ENCODE measurements at regions not wholly inside any gene's neighbourhood (a gene's known extent, or its start where the extent isn't known, plus 50 kb on each side); places are given as distances from the start of the nearest gene placed in this dataset.

GRCh38 chr5:13997514-13997913, 53.0 kb upstream of the DNAH5 start:
- TF ChIP-seq, protein P1, sequence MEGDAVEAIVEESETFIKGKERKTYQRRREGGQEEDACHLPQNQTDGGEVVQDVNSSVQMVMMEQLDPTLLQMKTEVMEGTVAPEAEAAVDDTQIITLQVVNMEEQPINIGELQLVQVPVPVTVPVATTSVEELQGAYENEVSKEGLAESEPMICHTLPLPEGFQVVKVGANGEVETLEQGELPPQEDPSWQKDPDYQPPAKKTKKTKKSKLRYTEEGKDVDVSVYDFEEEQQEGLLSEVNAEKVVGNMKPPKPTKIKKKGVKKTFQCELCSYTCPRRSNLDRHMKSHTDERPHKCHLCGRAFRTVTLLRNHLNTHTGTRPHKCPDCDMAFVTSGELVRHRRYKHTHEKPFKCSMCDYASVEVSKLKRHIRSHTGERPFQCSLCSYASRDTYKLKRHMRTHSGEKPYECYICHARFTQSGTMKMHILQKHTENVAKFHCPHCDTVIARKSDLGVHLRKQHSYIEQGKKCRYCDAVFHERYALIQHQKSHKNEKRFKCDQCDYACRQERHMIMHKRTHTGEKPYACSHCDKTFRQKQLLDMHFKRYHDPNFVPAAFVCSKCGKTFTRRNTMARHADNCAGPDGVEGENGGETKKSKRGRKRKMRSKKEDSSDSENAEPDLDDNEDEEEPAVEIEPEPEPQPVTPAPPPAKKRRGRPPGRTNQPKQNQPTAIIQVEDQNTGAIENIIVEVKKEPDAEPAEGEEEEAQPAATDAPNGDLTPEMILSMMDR (IDR thresholded peaks at IDR 0.05; ENCODE audit: borderline replicate concordance, insufficient read depth, low read depth, low read length): no peak
- H3K4me3 ChIP-seq (ENCODE audit: low read depth, low read length): no peak overlapping the region

DNA sequence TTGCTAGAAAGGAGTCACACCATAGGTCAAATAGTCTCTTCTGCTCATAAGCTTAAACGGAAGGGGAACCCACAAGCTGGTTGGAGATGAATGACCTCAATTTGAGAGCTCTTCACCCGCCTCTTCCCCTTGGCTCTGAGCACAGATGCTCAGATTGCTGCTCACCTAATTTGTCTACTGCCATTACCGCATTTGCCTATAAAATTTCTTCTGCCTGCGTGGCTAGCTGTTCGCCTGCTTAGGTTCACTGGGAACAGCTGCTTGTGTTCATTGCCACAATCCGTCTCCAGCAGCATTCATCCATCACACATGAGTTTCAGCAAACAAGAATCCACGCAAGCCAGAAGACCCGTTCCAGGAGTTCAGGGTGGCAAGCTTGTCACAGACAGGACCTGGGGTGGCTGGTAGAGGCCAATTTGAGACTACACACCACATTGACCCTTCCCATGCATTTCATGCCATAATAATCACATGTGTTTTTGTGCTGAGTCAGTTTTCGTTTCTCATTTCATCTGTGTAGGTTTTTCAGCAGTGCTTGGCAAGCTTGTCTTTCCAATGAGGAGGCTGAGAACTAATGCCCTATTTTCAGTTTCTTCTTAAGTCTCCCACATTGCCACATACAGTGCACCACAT, 50.2 kb upstream of the DNAH5 start:
- TF ChIP-seq, protein P1 (IDR thresholded peaks at IDR 0.05; ENCODE audit: borderline replicate concordance, insufficient read depth, low read depth, low read length): no peak
- H3K4me3 ChIP-seq (ENCODE audit: low read depth, low read length): no peak overlapping the region
